OCI-LY7 (cell line): ENCODE measurements at regions not wholly inside any gene's neighbourhood (a gene's known extent, or its start where the extent isn't known, plus 50 kb on each side); places are given as distances from the start of the nearest gene placed in this dataset.

Source experiments
- BruUV-seq: library from RNA; stranded (reverse); fragments of 400-500 nt; replicated peaks from 2 replicates; lab custom pipeline; 2021; lab: Mats Ljungman, UMichigan
- CTCF ChIA-PET: fragments of 300-600 bp; sonication (Branson Sonifier 250); formaldehyde crosslinking; loops from one replicate; lab custom pipeline; 2022; ENCODE audit warnings: antibody characterized with exemption; ENCODE audit not compliant: unreplicated experiment; lab: Charles Lee
- POLR2A ChIA-PET: fragments of 300-600 bp; sonication (Branson Sonifier 250); formaldehyde crosslinking; loops from one replicate; lab custom pipeline; 2022; ENCODE audit warnings: antibody characterized with exemption; lab: Charles Lee
- DNase-seq: peaks from one replicate; pipeline ENCODE4 v3.0.0-alpha.2; 2015; ENCODE audit warnings: low spot score
- H2AFZ ChIP-seq: fragments of 200-600 bp; sonication (generic), shearing (Covaris generic); 2 replicates; pipeline ENCODE4 v1.6.1; 2014; ENCODE audit warnings: mild to moderate bottlenecking, antibody characterized with exemption, low read length, moderate library complexity
- H3K27ac ChIP-seq: fragments of 200-600 bp; sonication (generic); 2 replicates; pipeline ENCODE4 v1.5.1; 2014; ENCODE audit warnings: mixed run types, low read depth, mild to moderate bottlenecking, moderate library complexity, low read length, inconsistent platforms; ENCODE audit not compliant: poor library complexity, severe bottlenecking
- H3K36me3 ChIP-seq: fragments of 200-600 bp; sonication (generic); 2 replicates; pipeline ENCODE4 v1.6.1; 2014; ENCODE audit warnings: mild to moderate bottlenecking, antibody characterized with exemption, low read length, moderate library complexity, mixed read lengths; ENCODE audit not compliant: insufficient read depth
- H3K4me1 ChIP-seq: fragments of 200-600 bp; sonication (generic); 2 replicates; pipeline ENCODE4 v1.5.1; 2014; ENCODE audit warnings: mild to moderate bottlenecking, low read length; ENCODE audit not compliant: insufficient read depth, poor library complexity, severe bottlenecking
- H3K4me2 ChIP-seq: fragments of 200-600 bp; sonication (generic); 2 replicates; pipeline ENCODE4 v1.6.1; 2014; ENCODE audit warnings: mild to moderate bottlenecking, low read length
- H3K4me3 ChIP-seq: fragments of 200-600 bp; sonication (generic); 2 replicates; pipeline ENCODE4 v1.5.1; 2014; ENCODE audit warnings: mild to moderate bottlenecking, low read depth, low read length; ENCODE audit not compliant: poor library complexity, severe bottlenecking
- H3K79me2 ChIP-seq: fragments of 200-600 bp; sonication (generic); 2 replicates; pipeline ENCODE4 v1.6.1; 2016; ENCODE audit warnings: low read depth, mild to moderate bottlenecking, low read length, moderate library complexity, mixed read lengths; ENCODE audit not compliant: insufficient read depth
- H3K9me2 ChIP-seq: fragments of 200-600 bp; sonication (generic); 2 replicates; pipeline ENCODE4 v1.6.1; 2016; ENCODE audit warnings: mild to moderate bottlenecking, low read length, mixed read lengths; ENCODE audit not compliant: insufficient read depth
- H3K9me3 ChIP-seq: fragments of 200-600 bp; sonication (generic); 2 replicates; pipeline ENCODE4 v1.6.1; 2014; ENCODE audit warnings: mild to moderate bottlenecking, mixed run types, low read length, mixed read lengths
- H4K20me1 ChIP-seq: fragments of 200-600 bp; sonication (generic); 2 replicates; pipeline ENCODE4 v1.6.1; 2014; ENCODE audit warnings: mild to moderate bottlenecking, antibody characterized with exemption, low read length, moderate library complexity, mixed read lengths; ENCODE audit not compliant: insufficient read depth
- EZH2phosphoT487 ChIP-seq: fragments of 200-600 bp; sonication (generic); IDR thresholded peaks from 2 replicates; pipeline ENCODE4 v1.6.1; 2018; ENCODE audit warnings: low read depth, borderline replicate concordance, mild to moderate bottlenecking, mixed run types, antibody characterized with exemption, low read length, moderate library complexity, mixed read lengths
- intact Hi-C: fragments of 100-400 bp; cut with micrococcal nuclease; formaldehyde crosslinking; loops from one replicate; pipeline ENCODE4 v1.10.0; 2022; ENCODE audit not compliant: unreplicated experiment
- TF ChIP-seq, protein P1 (sequence below): fragments of 200-600 bp; sonication (generic); conservative IDR thresholded peaks from 2 replicates; pipeline ENCODE4 v1.5.1; 2014; ENCODE audit warnings: mild to moderate bottlenecking, antibody characterized with exemption, low read length, moderate library complexity, mixed read lengths

DNA sequence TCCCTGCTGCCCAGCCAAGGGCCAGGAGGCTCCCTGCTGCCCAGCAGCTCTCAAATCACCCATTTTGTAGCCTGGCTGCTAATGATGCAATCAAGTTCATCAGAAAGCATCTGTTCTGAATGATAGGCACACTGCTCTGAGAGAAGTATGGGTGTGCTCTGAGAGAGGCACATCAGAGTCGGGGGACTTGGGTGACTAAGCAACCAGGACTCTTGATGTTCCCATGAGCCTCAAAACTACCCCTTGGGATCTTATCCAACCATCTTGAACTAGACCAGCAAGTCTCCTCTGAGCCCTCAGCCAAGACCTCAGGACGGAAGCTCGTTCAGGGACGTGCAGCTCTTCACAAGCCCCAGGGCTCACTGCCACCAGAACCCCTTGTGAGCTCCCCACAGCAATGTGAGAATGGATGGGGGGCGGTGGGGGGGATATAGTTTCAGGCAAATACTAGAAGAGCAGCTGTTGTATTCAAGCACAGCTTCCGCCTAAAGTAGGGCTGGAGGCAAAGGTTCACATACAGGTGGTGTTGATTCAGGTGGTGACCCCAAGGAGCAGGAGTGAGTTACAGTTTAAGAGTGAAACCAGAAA is 52.2 kb upstream of the HES1 start:
- DNase-seq, result peak; percentile 72
- CTCF ChIA-PET, result interaction anchor here (0.7 to 2.9 kb wide), 6 partner anchors 9 to 53 kb away, joined by 3 to 16 read pairs (median 7); no protein-coding TSS in a partner anchor
- H3K27ac ChIP-seq, result peak overlapping the region; percentile 33

DNA sequence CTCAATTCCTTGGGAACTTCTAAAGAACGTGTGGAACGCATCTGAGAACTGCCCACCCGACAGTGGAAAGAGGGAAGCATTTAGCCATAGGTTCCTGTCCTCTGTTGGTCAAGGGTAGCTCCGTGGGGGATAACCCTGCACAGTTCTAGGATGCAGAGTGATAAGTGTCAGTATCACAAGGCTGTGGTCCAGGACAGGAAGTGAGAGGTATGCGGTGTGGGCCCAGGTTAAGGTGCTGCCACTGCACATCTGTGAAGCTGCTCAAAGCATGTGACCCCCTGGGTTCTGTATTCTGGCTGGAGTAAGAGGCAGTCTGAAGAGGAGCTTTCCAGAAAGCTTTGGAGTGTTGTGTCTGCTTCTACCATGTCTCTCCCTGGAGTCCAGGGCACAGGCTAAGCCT is 51.7 kb upstream of the HES1 start:
- TF ChIP-seq EZH2phosphoT487, result no peak
- Histone ChIP-seq H3K9me3 (no peaks in the 10 kb centered on the region), H4K20me1 (no peaks in the 10 kb centered on the region), H3K9me2 (no peaks in the 10 kb centered on the region), H2AFZ (peak overlapping the region; percentile 76), H3K36me3 (no peaks in the 10 kb centered on the region), H3K27ac (peak overlapping the region; percentile 33), H3K4me1 (peaks cover 55% of the 10 kb centered on the region), H3K4me2 (peak overlapping the region; percentile 54), H3K79me2 (no peaks in the 10 kb centered on the region), H3K4me3 (peak overlapping the region; percentile 0)
- POLR2A ChIA-PET, result interaction anchor here (0.5 to 6.4 kb wide), 14 partner anchors 9 to 120 kb away, joined by 3 to 141 read pairs (median 4); no protein-coding TSS in a partner anchor
- BruUV-seq, result no TSS peak
- intact Hi-C loops, result loop anchor here (1.0 kb wide), 1 partner anchor 47 kb away; no protein-coding TSS in a partner anchor
- peak; percentile 70 for DNase-seq
- CTCF ChIA-PET, result interaction anchor here (0.9 to 2.9 kb wide), 6 partner anchors 9 to 53 kb away, joined by 5 to 16 read pairs (median 8); no protein-coding TSS in a partner anchor

More for the DNA sequence above, 52.2 kb upstream of the HES1 start:
- Histone ChIP-seq H2AFZ (peak overlapping the region; percentile 76; the same call in 1 of the 2 replicates), H3K4me2 (peak overlapping the region; percentile 54), H3K4me1 (peaks cover 54% of the 10 kb centered on the region), H3K79me2 (no peaks in the 10 kb centered on the region), H3K36me3 (no peaks in the 10 kb centered on the region), H4K20me1 (no peaks in the 10 kb centered on the region), H3K4me3 (peak overlapping the region; percentile 0), H3K9me3 (no peaks in the 10 kb centered on the region), H3K9me2 (no peaks in the 10 kb centered on the region)
- TF ChIP-seq, protein P1, sequence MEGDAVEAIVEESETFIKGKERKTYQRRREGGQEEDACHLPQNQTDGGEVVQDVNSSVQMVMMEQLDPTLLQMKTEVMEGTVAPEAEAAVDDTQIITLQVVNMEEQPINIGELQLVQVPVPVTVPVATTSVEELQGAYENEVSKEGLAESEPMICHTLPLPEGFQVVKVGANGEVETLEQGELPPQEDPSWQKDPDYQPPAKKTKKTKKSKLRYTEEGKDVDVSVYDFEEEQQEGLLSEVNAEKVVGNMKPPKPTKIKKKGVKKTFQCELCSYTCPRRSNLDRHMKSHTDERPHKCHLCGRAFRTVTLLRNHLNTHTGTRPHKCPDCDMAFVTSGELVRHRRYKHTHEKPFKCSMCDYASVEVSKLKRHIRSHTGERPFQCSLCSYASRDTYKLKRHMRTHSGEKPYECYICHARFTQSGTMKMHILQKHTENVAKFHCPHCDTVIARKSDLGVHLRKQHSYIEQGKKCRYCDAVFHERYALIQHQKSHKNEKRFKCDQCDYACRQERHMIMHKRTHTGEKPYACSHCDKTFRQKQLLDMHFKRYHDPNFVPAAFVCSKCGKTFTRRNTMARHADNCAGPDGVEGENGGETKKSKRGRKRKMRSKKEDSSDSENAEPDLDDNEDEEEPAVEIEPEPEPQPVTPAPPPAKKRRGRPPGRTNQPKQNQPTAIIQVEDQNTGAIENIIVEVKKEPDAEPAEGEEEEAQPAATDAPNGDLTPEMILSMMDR, result no peak
- TF ChIP-seq EZH2phosphoT487, result no peak
- POLR2A ChIA-PET, result interaction anchor here (0.5 to 6.4 kb wide), 17 partner anchors 7 to 263 kb away, joined by 3 to 141 read pairs (median 4); no protein-coding TSS in a partner anchor
- intact Hi-C loops, result loop anchor here (1.0 kb wide), 1 partner anchor 48 kb away; no protein-coding TSS in a partner anchor
- no TSS peak for BruUV-seq
